Heart left ventricle (tissue), 16 donors: ENCODE measurements at regions not wholly inside any gene's neighbourhood (a gene's known extent, or its start where the extent isn't known, plus 50 kb on each side); places are given as distances from the start of the nearest gene placed in this dataset.

ENCODE experiments used
- ATAC-seq, 4 donors: fragments of 200-7000 bp; cut with Tn5 transposase; one replicate each; pipeline ENCODE4 v1.9.1; 2020 to 2022; ENCODE audit warnings: moderate library complexity in 4 of 4, mild to moderate bottlenecking in 3 of 4, moderate number of reproducible peaks in 1 of 4
- DNase-seq, 5 donors: peaks; one replicate each; pipeline ENCODE4 v3.0.0-alpha.2; 2020
- H3K27ac ChIP-seq, 12 donors: fragments of 200-600 bp; sonication (generic) in 4 of 12; one replicate each; pipeline versions ENCODE4 v1.5.0 to v1.8.0; 2016 to 2022; ENCODE audit warnings: mild to moderate bottlenecking in 2 of 12
- H3K27me3 ChIP-seq, 9 donors: fragments of 200-600 bp; sonication (generic) in 2 of 9; one replicate each; pipeline versions ENCODE4 v1.5.1 to v1.8.0; 2016 to 2022; ENCODE audit warnings: mild to moderate bottlenecking in 3 of 9
- H3K36me3 ChIP-seq, 9 donors: fragments of 200-600 bp; sonication (generic) in 2 of 9; one replicate each; pipeline versions ENCODE4 v1.5.0 to v1.8.0; 2018 to 2022; ENCODE audit warnings: mild to moderate bottlenecking in 2 of 9
- H3K4me1 ChIP-seq, 12 donors: fragments of 200-600 bp; sonication (generic) in 4 of 12; one replicate each; pipeline versions ENCODE4 v1.5.0 to v1.8.0; 2016 to 2022; ENCODE audit warnings: mild to moderate bottlenecking in 3 of 12
- H3K4me3 ChIP-seq, 12 donors: fragments of 200-600 bp; sonication (generic) in 4 of 12; one replicate each; pipeline versions ENCODE4 v1.5.0 to v1.8.0; 2017 to 2022; ENCODE audit warnings: mild to moderate bottlenecking in 9 of 12, moderate library complexity in 4 of 12
- H3K9me3 ChIP-seq, 12 donors: fragments of 200-600 bp; sonication (generic) in 4 of 12; one replicate each; pipeline versions ENCODE4 v1.5.0 to v1.8.0; 2016 to 2022; ENCODE audit warnings: mild to moderate bottlenecking in 1 of 12
- CTCF ChIP-seq, 12 donors: fragments of 200-600 bp; sonication (generic) in 4 of 12; IDR thresholded peaks; one replicate each; pipeline versions ENCODE4 v1.5.0 to v1.8.0; 2018 to 2022; ENCODE audit warnings: antibody characterized with exemption in 12 of 12, mild to moderate bottlenecking in 5 of 12
- POLR2A ChIP-seq, 2 donors: fragments of 450-650 bp; IDR thresholded peaks; one replicate each; pipeline ENCODE4 v1.6.1; 2017; ENCODE audit warnings: antibody characterized with exemption in 2 of 2, mild to moderate bottlenecking in 2 of 2, moderate library complexity in 2 of 2
- WGBS, 4 donors: extraction: QIAGEN DNeasy Blood & Tissue Kit in 2 of 4; methylation state at CpG; one replicate each; pipeline versions ENCODE4 v1.1.5 to v1.1.7; 2013 to 2018; 5-methylcytosine and 5-hydroxymethylcytosine counted together
- intact Hi-C, 10 donors: fragments of 100-400 bp; cut with DNase I; formaldehyde crosslinking; loops; one replicate each; pipeline versions ENCODE4 v1.11.1 to v1.14.2; 2022
- donor health status: ischemic (EF 13 %, LVEDD 7.1; RV severe dilation, severe dysfunction).
- donor health status: healthy with polysubstance abuse.
- donor health status: DM: no; HTN: yes; CAD: no.
- donor health status: DM: no; HTN: no; CAD: no.
- donor health status: ischemic (EF 25% LVEDD 6.9; RV normal size, moderate dysfunction).
- donor health status: ischemic (EF 25% LVEDD 5.7; RV mildly dilated, moderate dysfunction).
- donor health status: healthy.
- donor health status: DM: yes; HTN: yes; CAD: no.
- donor health status: ischemic (EF 35%, LVEDD 5.7; RV mildly dilated, moderate dysfunction).
- donor health status: nonischemic (EF 11% LVEDD 7.7; RV severe dilation, severe dysfunction).
- donor health status: DM: yes; HTN: yes; CAD: no.
- donor health status: PGD.
- donor health status: ischemic (EF 29% LVEDD 5.4; RV normal size, mild dysfunction).
- donor health status: nonischemic (EF 23%, LVEDD 6.1; RV moderate dilation, normal function).

DNA sequence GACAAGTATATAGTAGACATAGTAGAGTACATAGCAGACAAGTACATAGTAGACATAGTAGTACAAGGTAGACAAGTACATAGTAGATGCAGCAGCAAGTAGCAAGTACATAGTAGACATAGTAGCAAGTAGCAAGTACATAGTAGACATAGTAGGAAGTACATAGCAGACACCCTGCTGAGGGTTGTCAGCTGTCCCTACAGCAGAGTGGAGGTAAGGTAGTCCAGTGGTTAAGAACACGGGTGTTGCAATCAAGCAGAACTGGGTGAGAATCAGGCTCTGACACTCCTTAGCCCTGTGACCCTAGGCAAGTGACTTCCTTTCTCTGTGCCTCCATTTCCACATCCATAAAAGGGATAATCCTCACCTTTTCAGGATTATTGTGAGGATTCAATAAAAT, 94.7 kb downstream of the NOG start:
- Histone ChIP-seq H3K9me3 (peaks cover 0 to 6% (median 0%) of the 10 kb centered on the region in 12 donors), H3K27ac (no peak overlapping the region), H3K4me1 (no peaks in the 10 kb centered on the region), H3K4me3 (no peak overlapping the region), H3K27me3 (peaks cover 0 to 15% (median 4%) of the 10 kb centered on the region in 9 donors), H3K36me3 (no peaks in the 10 kb centered on the region)
- TF ChIP-seq POLR2A (IDR thresholded peaks at IDR 0.05): no peak
- intact Hi-C loops: no loop called here
- ATAC-seq (no peak), DNase-seq (no peak)
- 80 to 93% (median 88%) methylated on average over 1 of the region's 1 CpG for WGBS, 4 donors

GRCh38 chr17:56690441-56691291, 97.2 kb downstream of the NOG start:
- 90 to 93% (median 91%) methylated on average over 16 of the region's 16 CpGs for WGBS, 4 donors
- H3K36me3 ChIP-seq: no peaks in the 10 kb centered on the region
- no peaks in the 10 kb centered on the region for H3K4me1 ChIP-seq
- ATAC-seq (no peak), DNase-seq (no peak)
- no peak for TF ChIP-seq POLR2A (IDR thresholded peaks at IDR 0.05)
- no peak for TF ChIP-seq CTCF (IDR thresholded peaks at IDR 0.05)
- intact Hi-C loops: no loop called here
- peaks cover 0 to 6% (median 0%) of the 10 kb centered on the region in 9 donors for H3K27me3 ChIP-seq
- H3K4me3 ChIP-seq: no peak overlapping the region
- peaks cover 0 to 6% (median 0%) of the 10 kb centered on the region in 12 donors for H3K9me3 ChIP-seq
- no peak overlapping the region for H3K27ac ChIP-seq

DNA sequence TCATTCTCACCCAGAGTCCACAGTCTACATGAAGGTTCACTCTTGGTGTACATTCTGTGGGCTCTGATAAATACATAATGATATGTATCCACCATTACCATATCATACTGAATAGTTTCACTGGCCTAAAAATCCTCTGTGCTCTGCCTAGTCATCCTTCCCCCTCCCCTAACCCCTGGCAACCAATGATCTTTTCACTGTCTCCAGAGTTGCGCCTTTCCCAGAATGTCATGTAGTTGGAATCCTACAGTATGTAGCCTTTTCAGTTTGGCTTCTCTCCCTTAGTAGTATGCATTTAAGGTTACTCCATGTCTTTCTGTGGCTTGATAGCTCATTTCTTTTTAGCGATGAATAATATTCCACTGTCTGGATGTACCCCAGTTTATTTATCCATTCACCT, 101.3 kb downstream of the NOG start:
- DNase-seq: no peak
- TF ChIP-seq CTCF (IDR thresholded peaks at IDR 0.05) (no peak), POLR2A (IDR thresholded peaks at IDR 0.05) (no peak)
- ATAC-seq: no peak
- H3K4me3 ChIP-seq: no peak overlapping the region
- no peaks in the 10 kb centered on the region for H3K36me3 ChIP-seq
- H3K27ac ChIP-seq: no peak overlapping the region
- no peaks in the 10 kb centered on the region for H3K9me3 ChIP-seq
- WGBS, 4 donors: 89 to 93% (median 91%) methylated on average over 2 of the region's 2 CpGs
- intact Hi-C loops: no loop called here
- no peaks in the 10 kb centered on the region for H3K27me3 ChIP-seq
- H3K4me1 ChIP-seq: peaks cover 0 to 13% (median 8%) of the 10 kb centered on the region in 12 donors

DNA sequence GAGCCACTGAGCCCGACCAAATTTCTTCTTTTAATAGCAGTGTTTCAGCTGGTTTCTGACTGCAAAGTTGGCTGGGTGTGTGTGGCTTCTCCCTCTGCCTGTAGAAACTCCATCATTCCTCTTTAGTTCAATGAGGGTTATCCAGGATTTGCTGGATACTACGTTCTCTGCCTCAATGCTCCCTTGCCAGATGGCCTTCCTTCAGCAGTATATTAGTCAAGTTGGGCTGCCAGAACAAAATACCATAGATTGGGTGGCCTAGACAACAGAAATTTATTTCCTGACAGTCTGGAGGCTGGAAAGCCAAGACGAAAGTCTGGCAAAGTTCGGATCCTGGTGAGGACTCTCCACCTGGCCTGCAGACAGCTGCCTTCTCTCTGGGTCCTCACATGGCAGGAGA, 103.7 kb downstream of the NOG start:
- peaks cover 0 to 18% (median 10%) of the 10 kb centered on the region in 12 donors for H3K4me1 ChIP-seq
- H3K36me3 ChIP-seq: no peaks in the 10 kb centered on the region
- 64 to 76% (median 68%) methylated on average over 4 of the region's 4 CpGs for WGBS, 4 donors
- H3K27me3 ChIP-seq: no peaks in the 10 kb centered on the region
- no peak overlapping the region for H3K4me3 ChIP-seq
- DNase-seq (no peak), ATAC-seq (peak in 1 of 4 donors; percentile 57)
- H3K27ac ChIP-seq: no peak overlapping the region
- no peaks in the 10 kb centered on the region for H3K9me3 ChIP-seq
- intact Hi-C loops: no loop called here
- no peak for TF ChIP-seq POLR2A (IDR thresholded peaks at IDR 0.05)
- TF ChIP-seq CTCF (IDR thresholded peaks at IDR 0.05): no peak
